Astrocyte (in vitro differentiated cells and primary cell): ENCODE measurements at regions not wholly inside any gene's neighbourhood (a gene's known extent, or its start where the extent isn't known, plus 50 kb on each side); places are given as distances from the start of the nearest gene placed in this dataset.

Source experiments
- DNase-seq: peaks from one replicate; pipeline ENCODE4 v3.0.0-alpha.2; 2010; ENCODE audit warnings: low read depth
- FAIRE-seq: peaks from 2 replicates; lab custom pipeline; 2011; peaks lifted over from hg19 to GRCh38; lab: Jason Lieb, UNC
- H2AFZ ChIP-seq: 2 replicates; pipeline ENCODE4 v1.6.0; 2012; ENCODE audit warnings: low read depth, low read length, inconsistent platforms
- H3K27ac ChIP-seq: 2 replicates; pipeline ENCODE4 v1.5.1; 2011; ENCODE audit warnings: low read depth, low read length, inconsistent platforms
- H3K27me3 ChIP-seq: 2 replicates; pipeline ENCODE4 v1.6.0; 2011; ENCODE audit warnings: low read length, inconsistent platforms; ENCODE audit not compliant: insufficient read depth
- H3K36me3 ChIP-seq: 2 replicates; pipeline ENCODE4 v1.5.1; 2011; ENCODE audit warnings: low read length, inconsistent platforms; ENCODE audit not compliant: insufficient read depth
- H3K4me1 ChIP-seq: 2 replicates; pipeline ENCODE4 v1.5.1; 2011; ENCODE audit warnings: low read length, inconsistent platforms; ENCODE audit not compliant: insufficient read depth
- H3K4me2 ChIP-seq: 2 replicates; pipeline ENCODE4 v1.6.0; 2012; ENCODE audit warnings: low read length, inconsistent platforms
- H3K4me3 ChIP-seq: 2 replicates; pipeline ENCODE4 v1.5.1; 2011; ENCODE audit warnings: low read depth, mild to moderate bottlenecking, low read length, inconsistent platforms; ENCODE audit not compliant: insufficient read depth
- H3K79me2 ChIP-seq: 2 replicates; pipeline ENCODE4 v1.6.0; 2012; ENCODE audit warnings: mild to moderate bottlenecking, low read length, inconsistent platforms; ENCODE audit not compliant: insufficient read depth
- H3K9ac ChIP-seq: 2 replicates; pipeline ENCODE4 v1.6.0; 2012; ENCODE audit warnings: mild to moderate bottlenecking, low read length, inconsistent platforms
- H3K9me3 ChIP-seq: 2 replicates; pipeline ENCODE4 v1.5.1; 2012; ENCODE audit warnings: low read depth, mild to moderate bottlenecking, low read length, inconsistent platforms; ENCODE audit not compliant: insufficient read depth
- H4K20me1 ChIP-seq: 2 replicates; pipeline ENCODE4 v1.6.0; 2012; ENCODE audit warnings: low read length, inconsistent platforms; ENCODE audit not compliant: insufficient read depth
- H3K27ac Mint-ChIP-seq: one replicate; pipeline ENCODE4 v1.8.0; 2021; ENCODE audit warnings: mild to moderate bottlenecking, mixed read lengths; ENCODE audit not compliant: unreplicated experiment
- H3K27me3 Mint-ChIP-seq: one replicate; pipeline ENCODE4 v1.8.0; 2021; ENCODE audit warnings: low read depth, mixed read lengths; ENCODE audit not compliant: unreplicated experiment
- H3K36me3 Mint-ChIP-seq: one replicate; pipeline ENCODE4 v1.8.0; 2021; ENCODE audit warnings: low read depth, mixed read lengths; ENCODE audit not compliant: unreplicated experiment
- H3K4me1 Mint-ChIP-seq: one replicate; pipeline ENCODE4 v1.8.0; 2021; ENCODE audit warnings: low read depth, mixed read lengths; ENCODE audit not compliant: unreplicated experiment
- H3K4me3 Mint-ChIP-seq: one replicate; pipeline ENCODE4 v1.8.0; 2021; ENCODE audit warnings: mild to moderate bottlenecking, moderate library complexity, mixed read lengths; ENCODE audit not compliant: unreplicated experiment
- H3K9me3 Mint-ChIP-seq: one replicate; pipeline ENCODE4 v1.8.0; 2021; ENCODE audit warnings: mild to moderate bottlenecking, mixed read lengths; ENCODE audit not compliant: unreplicated experiment
- EZH2 ChIP-seq: IDR thresholded peaks from 2 replicates; pipeline ENCODE4 v1.6.1; 2012; ENCODE audit warnings: mild to moderate bottlenecking, low read length, inconsistent platforms; ENCODE audit not compliant: insufficient read depth
- TF ChIP-seq, protein P1 (sequence below): IDR thresholded peaks from 2 replicates; pipeline ENCODE4 v1.5.1; 2011; ENCODE audit warnings: low read depth, mild to moderate bottlenecking, inconsistent platforms, low read length, moderate library complexity; ENCODE audit not compliant: insufficient read depth

DNA sequence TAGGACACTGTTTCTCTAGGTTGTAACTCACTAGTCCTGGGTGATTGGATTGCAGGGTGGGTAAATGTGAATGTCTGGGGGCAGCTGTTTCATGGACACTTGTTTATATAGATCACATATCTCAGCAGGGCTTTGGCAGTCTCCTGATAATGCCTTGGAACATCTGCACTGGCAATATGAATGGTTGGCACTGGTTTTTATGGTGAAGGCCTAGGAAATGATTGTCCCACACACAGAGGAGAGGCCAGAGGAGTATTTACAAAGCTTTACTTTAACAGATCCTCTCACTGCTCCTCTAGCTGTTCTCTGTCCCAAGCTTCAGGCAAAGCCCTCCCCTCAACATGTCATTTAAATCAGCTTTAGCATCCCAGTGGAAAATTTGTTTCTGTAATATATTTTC lies 171.3 kb upstream of the STEAP4 start:
- FAIRE-seq (no peak), DNase-seq (no peak)
- H3K36me3 Mint-ChIP-seq, result no peaks in the 10 kb centered on the region
- Histone ChIP-seq H3K4me1 (no peaks in the 10 kb centered on the region), H3K27me3 (no peaks in the 10 kb centered on the region), H3K4me2 (no peak overlapping the region), H3K4me3 (no peak overlapping the region), H3K27ac (no peak overlapping the region), H3K9me3 (no peaks in the 10 kb centered on the region), H3K36me3 (no peaks in the 10 kb centered on the region), H2AFZ (no peak overlapping the region), H3K9ac (no peak overlapping the region), H4K20me1 (no peaks in the 10 kb centered on the region), H3K79me2 (no peaks in the 10 kb centered on the region)
- no peaks in the 10 kb centered on the region for H3K4me1 Mint-ChIP-seq
- H3K27me3 Mint-ChIP-seq, result no peaks in the 10 kb centered on the region
- TF ChIP-seq, protein P1, sequence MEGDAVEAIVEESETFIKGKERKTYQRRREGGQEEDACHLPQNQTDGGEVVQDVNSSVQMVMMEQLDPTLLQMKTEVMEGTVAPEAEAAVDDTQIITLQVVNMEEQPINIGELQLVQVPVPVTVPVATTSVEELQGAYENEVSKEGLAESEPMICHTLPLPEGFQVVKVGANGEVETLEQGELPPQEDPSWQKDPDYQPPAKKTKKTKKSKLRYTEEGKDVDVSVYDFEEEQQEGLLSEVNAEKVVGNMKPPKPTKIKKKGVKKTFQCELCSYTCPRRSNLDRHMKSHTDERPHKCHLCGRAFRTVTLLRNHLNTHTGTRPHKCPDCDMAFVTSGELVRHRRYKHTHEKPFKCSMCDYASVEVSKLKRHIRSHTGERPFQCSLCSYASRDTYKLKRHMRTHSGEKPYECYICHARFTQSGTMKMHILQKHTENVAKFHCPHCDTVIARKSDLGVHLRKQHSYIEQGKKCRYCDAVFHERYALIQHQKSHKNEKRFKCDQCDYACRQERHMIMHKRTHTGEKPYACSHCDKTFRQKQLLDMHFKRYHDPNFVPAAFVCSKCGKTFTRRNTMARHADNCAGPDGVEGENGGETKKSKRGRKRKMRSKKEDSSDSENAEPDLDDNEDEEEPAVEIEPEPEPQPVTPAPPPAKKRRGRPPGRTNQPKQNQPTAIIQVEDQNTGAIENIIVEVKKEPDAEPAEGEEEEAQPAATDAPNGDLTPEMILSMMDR, result no peak
- TF ChIP-seq EZH2, result no peak
- H3K4me3 Mint-ChIP-seq, result no peak overlapping the region
- no peak overlapping the region for H3K27ac Mint-ChIP-seq
- no peaks in the 10 kb centered on the region for H3K9me3 Mint-ChIP-seq

DNA sequence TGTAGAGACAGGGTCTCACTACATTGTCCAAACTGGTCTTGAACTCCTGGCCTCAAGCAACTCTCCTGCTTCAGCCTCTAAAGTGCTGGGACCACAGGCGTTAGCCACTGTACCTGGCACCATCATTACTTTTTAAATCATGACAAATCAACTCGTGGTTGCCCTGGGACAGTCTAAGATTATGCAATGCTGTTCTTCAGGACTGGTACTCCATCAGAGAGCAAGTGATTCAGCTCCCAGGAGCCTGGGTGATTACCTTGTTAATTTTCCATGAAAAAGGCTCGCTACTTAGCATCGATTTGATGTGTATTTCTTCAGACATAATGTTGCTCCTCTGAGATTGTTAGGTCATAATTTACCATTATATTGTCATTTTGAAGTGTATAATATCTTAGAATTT lies 158.9 kb upstream of the STEAP4 start:
- Histone ChIP-seq H3K27ac (no peak overlapping the region), H3K9me3 (no peaks in the 10 kb centered on the region), H3K4me2 (no peak overlapping the region), H3K4me1 (no peaks in the 10 kb centered on the region), H3K4me3 (no peak overlapping the region), H3K36me3 (no peaks in the 10 kb centered on the region), H3K9ac (no peak overlapping the region), H2AFZ (no peak overlapping the region), H3K27me3 (no peaks in the 10 kb centered on the region), H4K20me1 (no peaks in the 10 kb centered on the region), H3K79me2 (no peaks in the 10 kb centered on the region)
- no peak overlapping the region for H3K4me3 Mint-ChIP-seq
- FAIRE-seq (no peak), DNase-seq (no peak)
- TF ChIP-seq EZH2, result no peak
- TF ChIP-seq, protein P1, result no peak
- no peak overlapping the region for H3K27ac Mint-ChIP-seq
- H3K9me3 Mint-ChIP-seq, result peaks cover 2% of the 10 kb centered on the region
- no peaks in the 10 kb centered on the region for H3K36me3 Mint-ChIP-seq
- H3K4me1 Mint-ChIP-seq, result no peaks in the 10 kb centered on the region
- H3K27me3 Mint-ChIP-seq, result peaks cover 3% of the 10 kb centered on the region

DNA sequence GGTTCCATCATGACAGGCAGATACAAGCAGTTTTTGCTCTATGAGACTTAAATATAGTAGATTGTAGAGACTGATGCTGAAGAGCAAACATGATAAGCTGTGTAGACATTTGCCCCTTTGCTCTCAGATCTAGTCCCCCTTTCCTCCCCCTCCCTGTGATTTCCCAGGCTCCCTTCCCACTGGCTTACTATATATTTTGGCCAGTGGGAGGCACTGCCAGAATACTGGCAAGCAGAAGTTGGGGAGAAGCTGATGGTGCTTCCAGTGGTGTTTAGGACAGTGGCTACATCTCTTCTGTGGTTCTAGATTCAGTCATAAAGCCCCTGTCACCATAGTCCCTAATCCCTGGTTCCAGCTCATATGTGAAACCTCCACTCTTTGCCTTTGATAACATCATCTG lies 156.1 kb upstream of the STEAP4 start:
- H3K4me3 ChIP-seq, result no peak overlapping the region
- no peaks in the 10 kb centered on the region for H4K20me1 ChIP-seq
- no peaks in the 10 kb centered on the region for H3K79me2 ChIP-seq
- H3K4me2 ChIP-seq, result no peak overlapping the region
- peaks cover 3% of the 10 kb centered on the region for H3K27me3 Mint-ChIP-seq
- no peak overlapping the region for H2AFZ ChIP-seq
- H3K9me3 ChIP-seq, result no peaks in the 10 kb centered on the region
- H3K27ac ChIP-seq, result no peak overlapping the region
- H3K4me1 Mint-ChIP-seq, result no peaks in the 10 kb centered on the region
- no peaks in the 10 kb centered on the region for H3K27me3 ChIP-seq
- no peak for DNase-seq
- no peak overlapping the region for H3K27ac Mint-ChIP-seq
- no peak overlapping the region for H3K4me3 Mint-ChIP-seq
- H3K4me1 ChIP-seq, result no peaks in the 10 kb centered on the region
- no peak for TF ChIP-seq EZH2
- TF ChIP-seq, protein P1, result no peak
- no peaks in the 10 kb centered on the region for H3K36me3 Mint-ChIP-seq
- H3K9ac ChIP-seq, result no peak overlapping the region
- FAIRE-seq, result no peak
- no peaks in the 10 kb centered on the region for H3K36me3 ChIP-seq
- H3K9me3 Mint-ChIP-seq, result no peaks in the 10 kb centered on the region
